Muscle of leg (tissue), 3 donors: ENCODE measurements at regions not wholly inside any gene's neighbourhood (a gene's known extent, or its start where the extent isn't known, plus 50 kb on each side); places are given as distances from the start of the nearest gene placed in this dataset.
"Not testable (repeated sequence)": the region's sequence is repeated elsewhere in the genome, so short reads cannot be mapped to it uniquely, and the experiment has no call there.

Source experiments
- DNase-seq: peaks from one replicate; pipeline ENCODE4 v3.0.0; 2013
- H3K27ac ChIP-seq: one replicate; pipeline ENCODE4 v1.5.1; 2013; ENCODE audit warnings: mild to moderate bottlenecking, low read length, control low read depth
- H3K27me3 ChIP-seq: one replicate; pipeline ENCODE4 v1.6.1; 2013; ENCODE audit warnings: low read length; ENCODE audit not compliant: control insufficient read depth, insufficient read depth
- H3K36me3 ChIP-seq: one replicate; pipeline ENCODE4 v1.6.1; 2013; ENCODE audit warnings: low read length; ENCODE audit not compliant: control insufficient read depth, insufficient read depth
- H3K4me1 ChIP-seq: one replicate; pipeline ENCODE4 v1.6.1; 2013; ENCODE audit warnings: low read length; ENCODE audit not compliant: control insufficient read depth, insufficient read depth
- H3K4me3 ChIP-seq: one replicate; pipeline ENCODE4 v1.5.1; 2013; ENCODE audit warnings: low read length, control low read depth
- H3K9me3 ChIP-seq: replicated peaks from 2 replicates; pipeline ENCODE4 v1.6.1; 2013; ENCODE audit warnings: low read depth, low read length; ENCODE audit not compliant: control insufficient read depth
- WGBS: methylation state at CpG from one replicate; pipeline ENCODE4 v1.1.5; 2013; ENCODE audit warnings: missing lambda C conversion rate; ENCODE audit not compliant: insufficient coverage; 5-methylcytosine and 5-hydroxymethylcytosine counted together

GRCh38 chr5:92841604-92842155 is 739.3 kb downstream of the NR2F1-AS1 start:
- no peaks in the 10 kb centered on the region for H3K4me1 ChIP-seq
- no peaks in the 10 kb centered on the region for H3K27me3 ChIP-seq
- 100% methylated on average over 2 of the region's 5 CpGs for WGBS
- H3K9me3 ChIP-seq = no peaks in the 10 kb centered on the region
- DNase-seq = no peak
- no peaks in the 10 kb centered on the region for H3K36me3 ChIP-seq
- no peak overlapping the region for H3K4me3 ChIP-seq
- H3K27ac ChIP-seq = no peak overlapping the region

GRCh38 chr5:92838253-92838652 is 742.8 kb downstream of the NR2F1-AS1 start:
- Histone ChIP-seq H3K4me3 (no peak overlapping the region), H3K4me1 (no peaks in the 10 kb centered on the region), H3K27me3 (no peaks in the 10 kb centered on the region), H3K36me3 (no peaks in the 10 kb centered on the region), H3K9me3 (peaks cover 2% of the 10 kb centered on the region), H3K27ac (no peak overlapping the region)
- DNase-seq = no peak
- no CpG with 5 or more reads among the region's 1 CpG for WGBS

GRCh38 chr5:92836855-92837755 is 743.9 kb downstream of the NR2F1-AS1 start:
- H3K27ac ChIP-seq = no peak overlapping the region
- no peaks in the 10 kb centered on the region for H3K27me3 ChIP-seq
- H3K4me3 ChIP-seq = no peak overlapping the region
- H3K9me3 ChIP-seq = peaks cover 2% of the 10 kb centered on the region
- no peaks in the 10 kb centered on the region for H3K36me3 ChIP-seq
- DNase-seq = no peak
- no CpG with 5 or more reads among the region's 3 CpGs for WGBS
- no peaks in the 10 kb centered on the region for H3K4me1 ChIP-seq

DNA sequence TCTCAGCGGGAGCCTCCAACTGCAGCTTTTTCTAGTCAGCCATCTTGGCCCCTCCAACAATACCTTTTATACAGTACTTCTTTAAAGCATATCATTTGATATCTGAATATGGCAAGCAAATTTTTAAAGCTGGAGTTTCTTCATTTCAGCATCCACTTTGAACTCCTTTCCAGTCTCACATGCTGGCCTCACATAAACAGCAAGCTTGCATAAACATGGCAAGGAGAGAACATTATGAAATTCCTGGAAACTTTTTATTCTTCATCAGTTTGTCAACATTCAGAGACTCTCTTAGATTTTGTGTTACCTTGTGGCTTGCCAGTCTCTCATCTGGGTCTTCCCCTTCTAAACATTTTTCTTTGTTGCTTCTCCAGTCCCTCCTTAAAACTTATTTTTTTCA is 745.3 kb downstream of the NR2F1-AS1 start:
- Histone ChIP-seq H3K4me1 (no peaks in the 10 kb centered on the region), H3K36me3 (no peaks in the 10 kb centered on the region), H3K9me3 (peaks cover 2% of the 10 kb centered on the region), H3K4me3 (no peak overlapping the region), H3K27ac (no peak overlapping the region), H3K27me3 (no peaks in the 10 kb centered on the region)
- no CpG with 5 or more reads among the region's 1 CpG for WGBS
- DNase-seq = no peak

DNA sequence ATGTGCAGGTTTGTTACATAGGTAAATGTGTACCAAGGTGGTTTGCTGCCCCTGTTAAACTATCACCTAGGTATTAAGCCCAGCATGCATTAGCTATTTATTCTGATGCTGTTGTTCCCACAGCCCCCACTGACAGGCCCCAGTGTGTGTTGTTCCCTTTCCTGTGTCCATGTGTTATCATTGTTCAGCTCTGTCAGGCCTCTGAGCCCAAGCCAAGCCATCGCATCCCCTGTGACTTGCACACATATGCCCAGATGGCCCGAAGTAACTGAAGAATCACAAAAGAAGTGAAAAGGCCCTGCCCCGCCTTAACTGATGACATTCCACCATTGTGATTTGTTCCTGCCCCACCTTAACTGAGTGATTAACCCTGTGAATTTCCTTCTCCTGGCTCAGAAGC is 757.5 kb downstream of the NR2F1-AS1 start:
- not testable (repeated sequence) for H3K27me3 ChIP-seq, H3K27ac ChIP-seq, H3K9me3 ChIP-seq, H3K36me3 ChIP-seq, H3K4me3 ChIP-seq, H3K4me1 ChIP-seq, DNase-seq
- 80% methylated on average over 1 of the region's 3 CpGs for WGBS

DNA sequence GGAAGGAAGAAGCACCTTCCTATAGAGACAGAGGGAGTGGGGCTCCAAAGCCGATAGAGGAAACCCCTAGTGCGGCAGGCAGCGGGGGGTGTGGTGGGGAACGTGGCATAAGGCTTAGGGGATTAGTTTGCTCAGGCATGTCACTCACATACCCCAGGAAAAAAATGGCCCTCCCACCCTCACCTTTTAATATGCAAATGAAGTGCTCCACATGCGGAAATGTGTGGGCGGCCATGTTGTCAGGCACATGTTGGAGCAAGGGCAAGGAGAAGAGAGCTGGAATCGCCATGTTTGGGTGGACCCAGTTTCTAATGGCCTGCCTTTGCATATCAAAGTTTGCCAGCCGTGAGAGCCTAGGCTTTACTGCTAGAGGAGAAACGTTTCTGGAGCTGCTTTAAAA is 758.8 kb downstream of the NR2F1-AS1 start:
- no peak for DNase-seq
- 95% methylated on average over 3 of the region's 9 CpGs for WGBS
- Histone ChIP-seq H3K36me3 (no peaks in the 10 kb centered on the region), H3K4me3 (no peak overlapping the region), H3K27me3 (no peaks in the 10 kb centered on the region), H3K9me3 (no peaks in the 10 kb centered on the region), H3K27ac (no peak overlapping the region), H3K4me1 (no peaks in the 10 kb centered on the region)

DNA sequence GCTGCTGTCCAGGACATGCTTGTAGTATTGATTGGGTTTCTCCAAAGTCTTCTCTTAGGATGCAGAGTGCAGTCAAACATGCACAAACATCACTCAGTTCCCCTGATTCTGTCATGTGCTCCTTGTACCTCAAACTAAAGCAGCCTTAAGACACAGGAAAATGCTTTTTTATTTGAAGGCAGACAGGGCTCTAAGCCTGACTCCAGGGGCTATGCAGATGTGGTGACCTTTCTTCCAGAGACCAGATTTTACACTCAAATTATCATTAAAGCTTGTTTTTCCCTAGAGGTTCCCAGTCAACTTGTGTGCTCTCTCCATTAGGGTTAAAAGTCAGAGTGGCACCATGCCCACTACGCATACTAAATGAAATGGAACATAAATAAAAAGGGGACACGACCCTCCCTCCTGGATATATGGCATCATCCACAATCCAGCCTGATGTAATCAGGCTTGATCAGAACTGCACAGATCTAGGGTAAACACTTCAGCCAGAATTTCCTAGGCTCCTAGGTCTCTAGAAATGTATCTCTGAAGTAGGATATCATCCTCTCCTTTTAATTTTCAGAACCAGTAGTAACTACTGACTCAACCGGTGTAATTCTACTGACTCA is 771.1 kb downstream of the NR2F1-AS1 start:
- no peak for DNase-seq
- Histone ChIP-seq H3K27me3 (no peaks in the 10 kb centered on the region), H3K4me1 (no peaks in the 10 kb centered on the region), H3K36me3 (no peaks in the 10 kb centered on the region), H3K27ac (no peak overlapping the region), H3K4me3 (no peak overlapping the region), H3K9me3 (no peaks in the 10 kb centered on the region)
- WGBS = no CpG with 5 or more reads among the region's 3 CpGs

DNA sequence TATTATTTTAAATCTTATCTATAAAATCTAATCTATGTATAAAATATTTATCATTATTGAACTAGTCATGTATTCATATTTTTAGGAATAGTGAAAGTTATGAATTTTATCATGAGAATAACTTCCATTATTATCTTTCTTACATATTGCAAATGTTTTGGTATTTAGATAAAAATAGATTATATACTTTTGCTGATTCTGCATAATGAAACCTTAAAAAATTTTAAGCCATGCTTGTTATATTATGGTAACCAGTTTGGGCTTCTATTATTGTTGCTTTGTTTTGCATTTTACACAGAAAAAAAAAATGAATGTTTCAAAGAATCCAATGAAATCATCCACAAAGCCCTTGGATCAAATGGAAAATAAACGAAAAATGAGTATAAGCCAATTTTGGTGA is 772.5 kb downstream of the NR2F1-AS1 start:
- Histone ChIP-seq H3K36me3 (no peaks in the 10 kb centered on the region), H3K4me3 (no peak overlapping the region), H3K4me1 (no peaks in the 10 kb centered on the region), H3K27me3 (no peaks in the 10 kb centered on the region), H3K9me3 (no peaks in the 10 kb centered on the region), H3K27ac (no peak overlapping the region)
- no peak for DNase-seq
- no CpG with 5 or more reads among the region's 1 CpG for WGBS

DNA sequence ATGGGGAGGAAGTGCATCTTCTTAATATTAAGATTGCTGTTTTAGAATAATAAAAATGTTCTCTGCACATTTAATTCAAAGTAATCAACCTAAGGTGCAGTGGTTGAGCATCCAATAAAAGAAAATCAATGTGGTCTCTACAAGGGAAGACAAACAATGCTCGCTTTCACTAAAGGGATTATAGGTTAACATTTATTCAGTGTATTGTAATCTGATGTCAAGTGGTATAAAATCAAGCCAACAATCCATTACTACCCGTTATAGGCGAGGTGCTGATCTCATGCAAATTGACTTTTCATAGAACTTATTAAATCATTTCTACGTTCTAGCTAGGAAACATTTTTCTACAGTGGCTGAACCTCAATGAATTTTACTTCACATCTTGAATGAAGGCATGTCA is 773.9 kb downstream of the NR2F1-AS1 start:
- H3K27me3 ChIP-seq = no peaks in the 10 kb centered on the region
- H3K4me1 ChIP-seq = no peaks in the 10 kb centered on the region
- DNase-seq = no peak
- H3K9me3 ChIP-seq = no peaks in the 10 kb centered on the region
- no peaks in the 10 kb centered on the region for H3K36me3 ChIP-seq
- no peak overlapping the region for H3K4me3 ChIP-seq
- H3K27ac ChIP-seq = no peak overlapping the region
- WGBS = no CpG with 5 or more reads among the region's 4 CpGs

GRCh38 chr5:92805446-92805845 is 775.6 kb downstream of the NR2F1-AS1 start:
- no peaks in the 10 kb centered on the region for H3K9me3 ChIP-seq
- H3K27ac ChIP-seq = no peak overlapping the region
- H3K36me3 ChIP-seq = no peaks in the 10 kb centered on the region
- no peak overlapping the region for H3K4me3 ChIP-seq
- H3K27me3 ChIP-seq = no peaks in the 10 kb centered on the region
- no peak for DNase-seq
- H3K4me1 ChIP-seq = no peaks in the 10 kb centered on the region
